ENCODE measurements at regions not wholly inside any gene's neighbourhood (a gene's known extent, or its start where the extent isn't known, plus 50 kb on each side); places are given as distances from the start of the nearest gene placed in this dataset.

GRCh38 chr3:135690664-135691063 is 274.9 kb upstream of the PPP2R3A start:
- DNase-seq: no peak
- no peak for ATAC-seq

GRCh38 chr3:135691240-135691639 is 274.3 kb upstream of the PPP2R3A start:
- DNase-seq (no peak), ATAC-seq (no peak)
- TF ChIP-seq, protein P1, sequence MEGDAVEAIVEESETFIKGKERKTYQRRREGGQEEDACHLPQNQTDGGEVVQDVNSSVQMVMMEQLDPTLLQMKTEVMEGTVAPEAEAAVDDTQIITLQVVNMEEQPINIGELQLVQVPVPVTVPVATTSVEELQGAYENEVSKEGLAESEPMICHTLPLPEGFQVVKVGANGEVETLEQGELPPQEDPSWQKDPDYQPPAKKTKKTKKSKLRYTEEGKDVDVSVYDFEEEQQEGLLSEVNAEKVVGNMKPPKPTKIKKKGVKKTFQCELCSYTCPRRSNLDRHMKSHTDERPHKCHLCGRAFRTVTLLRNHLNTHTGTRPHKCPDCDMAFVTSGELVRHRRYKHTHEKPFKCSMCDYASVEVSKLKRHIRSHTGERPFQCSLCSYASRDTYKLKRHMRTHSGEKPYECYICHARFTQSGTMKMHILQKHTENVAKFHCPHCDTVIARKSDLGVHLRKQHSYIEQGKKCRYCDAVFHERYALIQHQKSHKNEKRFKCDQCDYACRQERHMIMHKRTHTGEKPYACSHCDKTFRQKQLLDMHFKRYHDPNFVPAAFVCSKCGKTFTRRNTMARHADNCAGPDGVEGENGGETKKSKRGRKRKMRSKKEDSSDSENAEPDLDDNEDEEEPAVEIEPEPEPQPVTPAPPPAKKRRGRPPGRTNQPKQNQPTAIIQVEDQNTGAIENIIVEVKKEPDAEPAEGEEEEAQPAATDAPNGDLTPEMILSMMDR (IDR thresholded peaks at IDR 0.05): no peak
- no peaks in the 10 kb centered on the region for H3K9me3 ChIP-seq
- no peaks in the 10 kb centered on the region for H3K4me1 ChIP-seq (ENCODE audit: low read depth)
- intact Hi-C loops (cut with DNase I, micrococcal nuclease): no loop called here
- no peak overlapping the region for H3K4me3 ChIP-seq
- no peaks in the 10 kb centered on the region for H3K36me3 ChIP-seq (ENCODE audit: low read depth)

More at GRCh38 chr3:135690664-135691063, 274.9 kb upstream of the PPP2R3A start:
- TF ChIP-seq, protein P1 (IDR thresholded peaks at IDR 0.05): no peak
- H3K4me3 ChIP-seq: no peak overlapping the region
- no peaks in the 10 kb centered on the region for H3K9me3 ChIP-seq
- no peaks in the 10 kb centered on the region for H3K36me3 ChIP-seq (ENCODE audit: low read depth)
- H3K4me1 ChIP-seq (ENCODE audit: low read depth): no peaks in the 10 kb centered on the region
- intact Hi-C loops (cut with DNase I, micrococcal nuclease): no loop called here

- ATAC-seq (no peak), DNase-seq (no peak)
- no peaks in the 10 kb centered on the region for H3K4me1 ChIP-seq (ENCODE audit: low read depth)
- H3K4me3 ChIP-seq: no peak overlapping the region
- TF ChIP-seq, protein P1 (IDR thresholded peaks at IDR 0.05): no peak
- intact Hi-C loops (cut with DNase I, micrococcal nuclease): no loop called here
- no peaks in the 10 kb centered on the region for H3K36me3 ChIP-seq (ENCODE audit: low read depth)
- H3K9me3 ChIP-seq: no peaks in the 10 kb centered on the region
Observed at GRCh38 chr3:135694142-135694541, 271.4 kb upstream of the PPP2R3A start.

GRCh38 chr3:135699741-135700140 is 265.8 kb upstream of the PPP2R3A start:
- ATAC-seq (no peak), DNase-seq (no peak)
- Histone ChIP-seq H3K9me3 (no peaks in the 10 kb centered on the region), H3K4me3 (no peak overlapping the region), H3K4me1 (ENCODE audit: low read depth) (no peaks in the 10 kb centered on the region), H3K36me3 (ENCODE audit: low read depth) (no peaks in the 10 kb centered on the region)
- TF ChIP-seq, protein P1 (IDR thresholded peaks at IDR 0.05): no peak
- intact Hi-C loops (cut with DNase I, micrococcal nuclease): no loop called here

DNA sequence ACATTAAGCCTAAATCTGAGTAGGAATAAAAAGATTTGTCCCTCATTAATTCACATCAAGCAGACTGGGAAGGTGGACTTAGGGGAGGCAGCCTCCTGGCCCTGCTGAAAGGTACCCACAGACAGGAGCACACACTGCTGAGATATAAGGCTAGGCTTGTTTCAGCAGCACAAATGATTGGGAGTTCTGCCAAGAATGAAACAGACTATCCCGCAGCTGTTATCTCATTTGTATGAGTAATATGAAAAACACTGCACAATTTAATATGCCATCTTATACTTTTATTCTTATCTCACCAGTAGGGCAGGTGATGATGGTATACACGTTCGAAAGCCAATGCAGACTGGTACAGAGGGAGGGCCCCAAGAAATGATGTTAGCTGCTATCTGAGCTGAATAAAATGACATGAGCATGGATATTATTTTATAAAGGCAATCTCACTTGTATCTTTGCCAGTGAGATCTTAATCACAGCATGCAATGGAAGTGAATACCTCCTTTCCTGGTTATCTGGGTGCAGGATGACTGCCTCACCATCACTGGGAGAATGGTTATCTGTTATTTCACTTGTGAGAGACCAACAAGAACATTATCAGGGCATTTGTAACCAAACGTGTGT is 258.7 kb upstream of the PPP2R3A start:
- H3K4me3 ChIP-seq: no peak overlapping the region
- no peaks in the 10 kb centered on the region for H3K9me3 ChIP-seq
- intact Hi-C loops (cut with DNase I, micrococcal nuclease): no loop called here
- TF ChIP-seq, protein P1 (IDR thresholded peaks at IDR 0.05): no peak
- H3K4me1 ChIP-seq (ENCODE audit: low read depth): no peaks in the 10 kb centered on the region
- H3K36me3 ChIP-seq (ENCODE audit: low read depth): no peaks in the 10 kb centered on the region
- ATAC-seq (no peak), DNase-seq (no peak)

GRCh38 chr3:135719449-135719848 is 246.1 kb upstream of the PPP2R3A start:
- DNase-seq (no peak), ATAC-seq (no peak)
- H3K4me3 ChIP-seq: no peak overlapping the region
- TF ChIP-seq, protein P1 (IDR thresholded peaks at IDR 0.05): no peak
- intact Hi-C loops (cut with DNase I, micrococcal nuclease): no loop called here
- H3K36me3 ChIP-seq (ENCODE audit: low read depth): no peaks in the 10 kb centered on the region
- no peaks in the 10 kb centered on the region for H3K4me1 ChIP-seq (ENCODE audit: low read depth)
- no peaks in the 10 kb centered on the region for H3K9me3 ChIP-seq

Data from mucosa of descending colon (tissue), 3 donors.